GM13977 (cell line): ENCODE measurements at regions not wholly inside any gene's neighbourhood (a gene's known extent, or its start where the extent isn't known, plus 50 kb on each side); places are given as distances from the start of the nearest gene placed in this dataset.
"Not testable (repeated sequence)": the region's sequence is repeated elsewhere in the genome, so short reads cannot be mapped to it uniquely, and the experiment has no call there.

Experiments
- DNase-seq: peaks from one replicate; pipeline ENCODE4 v3.0.0; 2012; ENCODE audit warnings: low spot score
- CTCF ChIP-seq: IDR thresholded peaks from 2 replicates; pipeline ENCODE4 v1.5.1; 2012; ENCODE audit warnings: mild to moderate bottlenecking, control low read depth; ENCODE audit not compliant: insufficient read depth; ENCODE audit errors: extremely low read depth, missing control alignments
- in situ Hi-C: fragments of 300-500 bp; cut with MboI; formaldehyde crosslinking; loops from one replicate; pipeline ENCODE4 v1.12.0; 2022; ENCODE audit warnings: low sequenced_read_pairs, low pct_unique_long_range_greater_than_20kb, mixed read lengths, inconsistent platforms; ENCODE audit not compliant: unreplicated experiment

GRCh38 chr20:36082315-36082915 lies 72.1 kb upstream of the EPB41L1 start:
- DNase-seq = no peak

GRCh38 chr20:36083200-36083599 lies 71.3 kb upstream of the EPB41L1 start:
- DNase-seq, in situ Hi-C loops: not testable (repeated sequence)

More at GRCh38 chr20:36082315-36082915, 72.1 kb upstream of the EPB41L1 start:
- in situ Hi-C loops = no loop called here
- no peak for TF ChIP-seq CTCF

- in situ Hi-C loops = no loop called here
- TF ChIP-seq CTCF = no peak
- DNase-seq = no peak
Observed at GRCh38 chr20:36084356-36084755, 70.2 kb upstream of the EPB41L1 start.

GRCh38 chr20:36084897-36085613 lies 69.5 kb upstream of the EPB41L1 start:
- in situ Hi-C loops = no loop called here
- TF ChIP-seq CTCF = no peak
- DNase-seq = no peak

GRCh38 chr20:36085686-36086267 lies 68.8 kb upstream of the EPB41L1 start:
- DNase-seq = no peak
- in situ Hi-C loops = no loop called here
- TF ChIP-seq CTCF = no peak

GRCh38 chr20:36086767-36087166 lies 67.8 kb upstream of the EPB41L1 start:
- in situ Hi-C loops = no loop called here
- no peak for TF ChIP-seq CTCF
- DNase-seq = no peak

GRCh38 chr20:36090223-36090622 lies 64.3 kb upstream of the EPB41L1 start:
- TF ChIP-seq CTCF = no peak

More at GRCh38 chr20:36090223-36090622, 64.3 kb upstream of the EPB41L1 start:
- DNase-seq = no peak
- in situ Hi-C loops = no loop called here
